A673 (cell line): ENCODE measurements at regions not wholly inside any gene's neighbourhood (a gene's known extent, or its start where the extent isn't known, plus 50 kb on each side); places are given as distances from the start of the nearest gene placed in this dataset.
"Not testable (repeated sequence)": the region's sequence is repeated elsewhere in the genome, so short reads cannot be mapped to it uniquely, and the experiment has no call there.

Experiments used
- BruUV-seq: library from RNA; stranded (reverse); fragments of 400-500 nt; replicated peaks from 2 replicates; lab custom pipeline; 2021; lab: Mats Ljungman, UMichigan
- CTCF ChIA-PET: fragments of 300-600 bp; sonication (Branson Sonifier 250); formaldehyde crosslinking; loops from one replicate; lab custom pipeline; 2022; ENCODE audit warnings: antibody characterized with exemption; lab: Charles Lee
- POLR2A ChIA-PET: fragments of 300-600 bp; sonication (Branson Sonifier 250); formaldehyde crosslinking; loops from one replicate; lab custom pipeline; 2022; ENCODE audit warnings: antibody characterized with exemption; ENCODE audit not compliant: low non-redundant PET; lab: Charles Lee
- DNase-seq: peaks from one replicate; pipeline ENCODE4 v3.0.0-alpha.2; 2015; ENCODE audit warnings: low spot score
- H3K27ac ChIP-seq: fragments of 200-600 bp; sonication (generic); 2 replicates; pipeline ENCODE4 v1.5.1; 2016; ENCODE audit warnings: mixed run types, low read depth, mild to moderate bottlenecking, mixed read lengths, antibody characterized with exemption, low read length; ENCODE audit not compliant: poor library complexity, severe bottlenecking
- H3K27me3 ChIP-seq: fragments of 200-600 bp; sonication (generic); replicated peaks from 2 replicates; pipeline ENCODE4 v1.6.1; 2017; ENCODE audit warnings: mixed run types, low read depth, mild to moderate bottlenecking, mixed read lengths, antibody characterized with exemption, low read length; ENCODE audit not compliant: insufficient read depth, poor library complexity
- H3K36me3 ChIP-seq: fragments of 200-600 bp; sonication (generic); 2 replicates; pipeline ENCODE4 v1.6.1; 2016; ENCODE audit warnings: mixed run types, mild to moderate bottlenecking, mixed read lengths, antibody characterized with exemption, low read length; ENCODE audit not compliant: insufficient read depth, poor library complexity, severe bottlenecking
- H3K4me1 ChIP-seq: fragments of 200-600 bp; sonication (generic); 2 replicates; pipeline ENCODE4 v1.6.1; 2017; ENCODE audit warnings: mixed run types, mild to moderate bottlenecking, mixed read lengths, antibody characterized with exemption, low read length; ENCODE audit not compliant: insufficient read depth, poor library complexity, severe bottlenecking
- H3K4me3 ChIP-seq: fragments of 200-600 bp; sonication (generic); 2 replicates; pipeline ENCODE4 v1.5.1; 2016; ENCODE audit warnings: low read depth, mixed run types, mild to moderate bottlenecking, mixed read lengths, low read length; ENCODE audit not compliant: poor library complexity, severe bottlenecking
- H3K9me3 ChIP-seq: fragments of 200-600 bp; sonication (generic); 2 replicates; pipeline ENCODE4 v1.6.1; 2016; ENCODE audit warnings: mixed run types, low read depth, mild to moderate bottlenecking, mixed read lengths, antibody characterized with exemption, low read length; ENCODE audit not compliant: poor library complexity, severe bottlenecking
- EZH2 ChIP-seq: fragments of 200-600 bp; sonication (generic); IDR thresholded peaks from 2 replicates; pipeline ENCODE4 v1.6.1; 2017; ENCODE audit warnings: borderline replicate concordance, low read depth, mild to moderate bottlenecking, mixed read lengths, antibody characterized with exemption, low read length; ENCODE audit not compliant: poor library complexity, severe bottlenecking
- intact Hi-C: fragments of 100-400 bp; cut with micrococcal nuclease; formaldehyde crosslinking; loops from one replicate; pipeline ENCODE4 v1.10.0; 2022; ENCODE audit not compliant: unreplicated experiment
- TF ChIP-seq, protein P1 (sequence below): fragments of 300-800, 200-600 bp; sonication (generic); conservative IDR thresholded peaks from 2 replicates; pipeline ENCODE4 v1.5.1; 2017; ENCODE audit warnings: low read depth, mild to moderate bottlenecking, antibody characterized with exemption, low read length, moderate library complexity, mixed read lengths

DNA sequence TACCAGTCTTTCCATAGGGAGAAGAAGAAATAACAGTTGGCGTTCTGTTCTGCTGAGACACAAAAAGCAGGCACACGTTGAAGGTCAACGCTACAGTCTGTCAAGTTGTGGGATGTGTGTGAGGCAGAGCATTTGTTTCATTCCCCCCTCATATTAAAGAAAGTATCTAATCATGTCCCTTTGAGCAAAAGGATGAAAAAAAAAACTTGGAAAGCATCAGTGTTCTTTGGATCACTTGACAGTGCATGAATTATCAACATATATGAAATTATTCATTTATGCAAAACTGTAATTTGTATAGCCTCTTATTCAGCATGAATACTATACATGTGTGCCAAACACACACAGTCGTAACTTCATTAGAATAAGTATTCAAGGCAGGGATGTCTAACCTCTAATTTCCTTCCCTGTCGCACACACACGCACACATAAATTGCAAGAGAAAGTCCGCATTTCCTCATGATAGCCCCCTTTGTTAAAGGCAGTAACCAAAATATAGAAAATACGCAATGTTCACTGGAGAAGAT is 228.6 kb downstream of the RND3 start:
- Histone ChIP-seq H3K4me3 (no peak overlapping the region), H3K36me3 (no peaks in the 10 kb centered on the region), H3K9me3 (no peaks in the 10 kb centered on the region), H3K27me3 (no peaks in the 10 kb centered on the region), H3K4me1 (peaks cover 18% of the 10 kb centered on the region), H3K27ac (no peak overlapping the region)
- no peak for TF ChIP-seq EZH2
- TF ChIP-seq, protein P1, sequence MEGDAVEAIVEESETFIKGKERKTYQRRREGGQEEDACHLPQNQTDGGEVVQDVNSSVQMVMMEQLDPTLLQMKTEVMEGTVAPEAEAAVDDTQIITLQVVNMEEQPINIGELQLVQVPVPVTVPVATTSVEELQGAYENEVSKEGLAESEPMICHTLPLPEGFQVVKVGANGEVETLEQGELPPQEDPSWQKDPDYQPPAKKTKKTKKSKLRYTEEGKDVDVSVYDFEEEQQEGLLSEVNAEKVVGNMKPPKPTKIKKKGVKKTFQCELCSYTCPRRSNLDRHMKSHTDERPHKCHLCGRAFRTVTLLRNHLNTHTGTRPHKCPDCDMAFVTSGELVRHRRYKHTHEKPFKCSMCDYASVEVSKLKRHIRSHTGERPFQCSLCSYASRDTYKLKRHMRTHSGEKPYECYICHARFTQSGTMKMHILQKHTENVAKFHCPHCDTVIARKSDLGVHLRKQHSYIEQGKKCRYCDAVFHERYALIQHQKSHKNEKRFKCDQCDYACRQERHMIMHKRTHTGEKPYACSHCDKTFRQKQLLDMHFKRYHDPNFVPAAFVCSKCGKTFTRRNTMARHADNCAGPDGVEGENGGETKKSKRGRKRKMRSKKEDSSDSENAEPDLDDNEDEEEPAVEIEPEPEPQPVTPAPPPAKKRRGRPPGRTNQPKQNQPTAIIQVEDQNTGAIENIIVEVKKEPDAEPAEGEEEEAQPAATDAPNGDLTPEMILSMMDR: no peak
- no TSS peak for BruUV-seq
- DNase-seq: peak; percentile 3
- intact Hi-C loops: no loop called here
- CTCF ChIA-PET: no interaction called here
- POLR2A ChIA-PET: no interaction called here

DNA sequence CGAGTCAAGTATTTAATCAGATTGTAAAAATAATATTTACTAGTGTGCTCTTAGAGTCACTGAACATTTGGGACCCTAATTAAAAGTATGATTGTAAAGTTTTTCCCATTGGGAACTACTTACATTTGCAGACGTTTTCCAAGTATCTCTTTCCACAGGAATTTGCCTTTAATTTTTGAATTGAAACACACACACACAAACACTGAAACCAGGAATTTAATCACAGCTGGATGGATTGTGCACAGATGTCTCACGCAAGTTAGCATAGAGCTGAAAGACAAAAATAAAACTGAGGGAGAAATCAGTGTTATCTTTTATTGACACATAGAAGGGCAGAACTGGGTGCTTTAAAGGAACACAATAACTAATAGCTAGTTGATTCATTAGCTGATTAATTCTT is 230.7 kb downstream of the RND3 start:
- H3K27ac ChIP-seq: no peak overlapping the region
- H3K4me3 ChIP-seq: no peak overlapping the region
- H3K36me3 ChIP-seq: no peaks in the 10 kb centered on the region
- ChIA-PET CTCF (no interaction called here), POLR2A (interaction anchor here (0.5 kb wide), 1 partner anchor 97 kb away, joined by 5 read pairs; no protein-coding TSS in a partner anchor)
- no peak for DNase-seq
- no peaks in the 10 kb centered on the region for H3K27me3 ChIP-seq
- BruUV-seq: no TSS peak
- TF ChIP-seq EZH2: no peak
- TF ChIP-seq, protein P1: no peak
- intact Hi-C loops: no loop called here
- no peaks in the 10 kb centered on the region for H3K9me3 ChIP-seq
- H3K4me1 ChIP-seq: peaks cover 18% of the 10 kb centered on the region

DNA sequence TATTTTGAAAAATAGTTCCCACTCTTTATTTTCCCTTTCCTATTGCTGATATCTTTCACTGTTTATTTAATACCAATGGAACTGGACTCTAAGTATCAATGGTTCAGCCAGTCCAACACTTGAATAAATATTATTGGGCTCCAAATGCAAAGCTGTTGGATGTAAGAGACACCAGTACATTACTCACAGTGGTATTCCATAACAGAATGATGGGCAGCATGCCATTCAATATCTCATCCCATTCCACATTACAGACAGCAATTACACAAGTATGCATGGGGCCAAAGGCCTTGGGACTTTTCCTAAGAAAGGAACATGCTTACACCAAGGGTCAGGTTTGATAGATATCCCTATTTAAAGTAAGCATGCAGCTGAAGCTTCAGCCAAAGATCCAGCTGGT is 231.9 kb downstream of the RND3 start:
- no peaks in the 10 kb centered on the region for H3K9me3 ChIP-seq
- intact Hi-C loops: no loop called here
- TF ChIP-seq EZH2: no peak
- TF ChIP-seq, protein P1: no peak
- ChIA-PET POLR2A (no interaction called here), CTCF (no interaction called here)
- no peak for DNase-seq
- H3K36me3 ChIP-seq: no peaks in the 10 kb centered on the region
- no peaks in the 10 kb centered on the region for H3K27me3 ChIP-seq
- no peak overlapping the region for H3K4me3 ChIP-seq
- H3K27ac ChIP-seq: no peak overlapping the region
- peaks cover 18% of the 10 kb centered on the region for H3K4me1 ChIP-seq
- no TSS peak for BruUV-seq

DNA sequence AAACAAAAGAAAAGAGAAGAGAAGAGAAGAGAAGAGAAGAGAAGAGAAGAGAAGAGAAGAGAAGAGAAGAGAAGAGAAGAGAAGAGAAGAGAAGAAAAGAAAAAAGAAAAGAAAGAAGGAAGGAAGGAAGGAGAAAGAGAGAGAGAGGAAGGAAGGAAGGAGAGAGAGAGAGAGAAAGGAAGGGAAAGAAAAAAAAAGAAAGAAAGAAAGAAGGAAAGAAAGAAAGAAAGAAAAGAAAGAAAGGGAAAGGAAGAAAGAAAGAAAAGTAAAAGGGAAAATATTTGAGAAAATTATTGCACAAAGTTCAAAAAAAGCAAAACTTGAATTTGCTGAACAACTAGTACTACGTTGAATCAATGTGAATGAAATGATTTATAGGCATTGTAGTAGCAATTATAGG is 237.7 kb downstream of the RND3 start:
- H3K9me3 ChIP-seq, BruUV-seq, DNase-seq, H3K4me3 ChIP-seq, POLR2A ChIA-PET, H3K4me1 ChIP-seq, H3K36me3 ChIP-seq, H3K27ac ChIP-seq, intact Hi-C loops, H3K27me3 ChIP-seq, CTCF ChIA-PET: not testable (repeated sequence)
